HEK293 (cell line): ENCODE measurements at regions not wholly inside any gene's neighbourhood (a gene's known extent, or its start where the extent isn't known, plus 50 kb on each side); places are given as distances from the start of the nearest gene placed in this dataset.
"Not testable (repeated sequence)": the region's sequence is repeated elsewhere in the genome, so short reads cannot be mapped to it uniquely, and the experiment has no call there.

Source experiments
- CTCF ChIP-seq: fragments of 450-650 bp; formaldehyde crosslinking; IDR thresholded peaks from 2 replicates; pipeline ENCODE4 v1.5.1; 2016; ENCODE audit warnings: missing biosample characterization, missing genetic modification characterization
- HOXC10 ChIP-seq: sonication (generic); formaldehyde crosslinking; IDR thresholded peaks from 2 replicates; pipeline ENCODE4 v1.8.1; 2023; ENCODE audit warnings: mild to moderate bottlenecking, missing genetic modification reagents
- PBX3 ChIP-seq: sonication (generic); formaldehyde crosslinking; IDR thresholded peaks from 2 replicates; pipeline ENCODE4 v1.8.1; 2022; ENCODE audit warnings: mild to moderate bottlenecking, moderate library complexity, missing genetic modification reagents
- ZBTB44 ChIP-seq: fragments of 450-650 bp; IDR thresholded peaks from 2 replicates; pipeline ENCODE4 v1.5.1; 2018; ENCODE audit warnings: missing biosample characterization, mild to moderate bottlenecking, missing genetic modification characterization
- ZNF624 ChIP-seq: fragments of 450-650 bp; formaldehyde crosslinking; IDR thresholded peaks from 2 replicates; pipeline ENCODE4 v1.5.1; 2017; ENCODE audit warnings: missing biosample characterization, missing genetic modification characterization

- TF ChIP-seq ZNF624 (tag by site-specific recombination); HOXC10 (CRISPR knock-in tag); CTCF (tag by site-specific recombination); ZBTB44 (tag by site-specific recombination); PBX3: not testable (repeated sequence)
Observed at GRCh38 chr12:105500676-105501075, 170.2 kb downstream of the C12orf75 start.
